Loucy (cell line): ENCODE measurements at regions not wholly inside any gene's neighbourhood (a gene's known extent, or its start where the extent isn't known, plus 50 kb on each side); places are given as distances from the start of the nearest gene placed in this dataset.

ENCODE experiments used
- H2AFZ ChIP-seq: fragments of 200-600 bp; sonication (generic); 2 replicates; pipeline ENCODE4 v1.6.0; 2016; ENCODE audit warnings: antibody characterized with exemption, mild to moderate bottlenecking, low read length, moderate library complexity
- H3F3A ChIP-seq: fragments of 200-600 bp; 2 replicates; pipeline ENCODE4 v1.6.0; 2016; ENCODE audit warnings: antibody characterized with exemption, low read depth, mild to moderate bottlenecking
- H3K27me3 ChIP-seq: fragments of 200-600 bp; sonication (generic); 2 replicates; pipeline ENCODE4 v1.6.1; 2014; ENCODE audit warnings: low read length, mild to moderate bottlenecking; ENCODE audit not compliant: insufficient read depth, poor library complexity, severe bottlenecking
- H3K36me3 ChIP-seq: fragments of 200-600 bp; sonication (generic); 2 replicates; pipeline ENCODE4 v1.6.1; 2016; ENCODE audit warnings: low read length; ENCODE audit not compliant: insufficient read depth
- H3K4me1 ChIP-seq: fragments of 200-600 bp; sonication (generic); 2 replicates; pipeline ENCODE4 v1.5.1; 2014; ENCODE audit warnings: low read length, mild to moderate bottlenecking; ENCODE audit not compliant: insufficient read depth, poor library complexity, severe bottlenecking
- H3K4me2 ChIP-seq: fragments of 200-600 bp; sonication (generic); 2 replicates; pipeline ENCODE4 v1.6.0; 2014; ENCODE audit warnings: antibody characterized with exemption, low read length, low read depth, mild to moderate bottlenecking; ENCODE audit not compliant: poor library complexity, severe bottlenecking
- H3K4me3 ChIP-seq: fragments of 200-600 bp; sonication (generic); 2 replicates; pipeline ENCODE4 v1.5.1; 2014; ENCODE audit warnings: low read length, mild to moderate bottlenecking, mixed read lengths; ENCODE audit not compliant: poor library complexity, severe bottlenecking
- H3K79me2 ChIP-seq: fragments of 200-600 bp; sonication (generic); 2 replicates; pipeline ENCODE4 v1.6.1; 2014; ENCODE audit warnings: low read length; ENCODE audit not compliant: insufficient read depth
- H3K9ac ChIP-seq: fragments of 200-600 bp; sonication (generic); 2 replicates; pipeline ENCODE4 v1.6.0; 2014; ENCODE audit warnings: mild to moderate bottlenecking, low read depth, low read length, moderate library complexity; ENCODE audit not compliant: poor library complexity, severe bottlenecking
- H3K9me2 ChIP-seq: fragments of 200-600 bp; sonication (generic); replicated peaks from 2 replicates; pipeline ENCODE4 v1.6.1; 2016; ENCODE audit warnings: low read depth, low read length, mixed read lengths
- H3K9me3 ChIP-seq: fragments of 200-600 bp; sonication (generic); 2 replicates; pipeline ENCODE4 v1.6.1; 2014; ENCODE audit warnings: mild to moderate bottlenecking, antibody characterized with exemption, low read length, low read depth; ENCODE audit not compliant: insufficient read depth
- H4K20me1 ChIP-seq: fragments of 200-600 bp; sonication (generic); 2 replicates; pipeline ENCODE4 v1.6.0; 2014; ENCODE audit warnings: antibody characterized with exemption, low read length, mild to moderate bottlenecking; ENCODE audit not compliant: insufficient read depth, poor library complexity, severe bottlenecking
- EZH2phosphoT487 ChIP-seq: fragments of 200-600 bp; IDR thresholded peaks from 2 replicates; pipeline ENCODE4 v1.6.1; 2018; ENCODE audit warnings: antibody characterized with exemption, mild to moderate bottlenecking, moderate library complexity, borderline replicate concordance
- TF ChIP-seq, protein P1 (sequence below): fragments of 200-600 bp; sonication (generic); conservative IDR thresholded peaks from 2 replicates; pipeline ENCODE4 v1.5.1; 2014; ENCODE audit warnings: mild to moderate bottlenecking, antibody characterized with exemption, low read length

DNA sequence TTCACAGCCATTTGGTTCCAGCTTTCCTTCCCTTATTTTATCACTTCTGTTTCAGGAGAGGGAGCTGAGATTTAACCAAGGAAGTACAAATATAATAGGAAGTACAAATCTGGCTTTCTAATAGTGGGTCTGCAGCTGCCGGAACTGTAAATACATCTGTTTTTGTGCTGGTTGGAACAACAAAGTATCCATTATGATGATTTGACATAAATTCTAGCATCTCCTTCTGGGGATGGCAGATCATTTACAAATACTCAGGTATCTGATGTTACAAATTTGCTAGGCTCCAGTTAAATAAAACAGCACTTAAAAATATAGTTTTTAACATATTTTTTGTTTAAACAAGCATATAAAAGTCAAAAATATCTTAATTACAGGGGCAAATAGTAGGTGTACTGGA is 131.3 kb upstream of the SMIM21 start:
- Histone ChIP-seq H4K20me1 (no peaks in the 10 kb centered on the region), H2AFZ (no peak overlapping the region), H3K4me1 (no peaks in the 10 kb centered on the region), H3K9ac (no peak overlapping the region), H3K36me3 (no peaks in the 10 kb centered on the region), H3K27me3 (no peaks in the 10 kb centered on the region), H3K79me2 (no peaks in the 10 kb centered on the region), H3K4me2 (no peak overlapping the region), H3F3A (no peaks in the 10 kb centered on the region), H3K9me2 (no peaks in the 10 kb centered on the region), H3K4me3 (no peak overlapping the region), H3K9me3 (no peaks in the 10 kb centered on the region)
- TF ChIP-seq, protein P1, sequence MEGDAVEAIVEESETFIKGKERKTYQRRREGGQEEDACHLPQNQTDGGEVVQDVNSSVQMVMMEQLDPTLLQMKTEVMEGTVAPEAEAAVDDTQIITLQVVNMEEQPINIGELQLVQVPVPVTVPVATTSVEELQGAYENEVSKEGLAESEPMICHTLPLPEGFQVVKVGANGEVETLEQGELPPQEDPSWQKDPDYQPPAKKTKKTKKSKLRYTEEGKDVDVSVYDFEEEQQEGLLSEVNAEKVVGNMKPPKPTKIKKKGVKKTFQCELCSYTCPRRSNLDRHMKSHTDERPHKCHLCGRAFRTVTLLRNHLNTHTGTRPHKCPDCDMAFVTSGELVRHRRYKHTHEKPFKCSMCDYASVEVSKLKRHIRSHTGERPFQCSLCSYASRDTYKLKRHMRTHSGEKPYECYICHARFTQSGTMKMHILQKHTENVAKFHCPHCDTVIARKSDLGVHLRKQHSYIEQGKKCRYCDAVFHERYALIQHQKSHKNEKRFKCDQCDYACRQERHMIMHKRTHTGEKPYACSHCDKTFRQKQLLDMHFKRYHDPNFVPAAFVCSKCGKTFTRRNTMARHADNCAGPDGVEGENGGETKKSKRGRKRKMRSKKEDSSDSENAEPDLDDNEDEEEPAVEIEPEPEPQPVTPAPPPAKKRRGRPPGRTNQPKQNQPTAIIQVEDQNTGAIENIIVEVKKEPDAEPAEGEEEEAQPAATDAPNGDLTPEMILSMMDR: no peak
- TF ChIP-seq EZH2phosphoT487: no peak

DNA sequence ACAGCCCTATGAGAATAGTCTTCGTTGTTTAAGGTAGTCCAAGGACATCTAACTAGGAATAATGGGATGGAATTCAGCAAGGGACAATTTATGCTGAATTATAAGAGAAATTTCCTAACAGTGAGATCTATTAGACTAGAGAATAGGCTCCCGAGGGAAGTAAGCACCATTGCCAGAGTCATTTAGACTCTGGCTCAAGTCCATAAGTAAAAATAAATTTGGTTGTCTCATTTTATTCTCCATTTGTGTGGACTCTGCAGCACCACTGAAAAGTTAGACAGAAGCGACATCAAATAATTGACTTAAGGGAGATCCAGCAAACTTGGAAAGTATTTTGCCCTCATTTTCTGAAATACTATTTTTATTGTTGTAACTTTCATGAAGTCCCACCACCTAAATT is 129.3 kb upstream of the SMIM21 start:
- Histone ChIP-seq H2AFZ (no peak overlapping the region), H3F3A (no peaks in the 10 kb centered on the region), H3K9me2 (no peaks in the 10 kb centered on the region), H3K36me3 (no peaks in the 10 kb centered on the region), H3K27me3 (no peaks in the 10 kb centered on the region), H3K79me2 (no peaks in the 10 kb centered on the region), H3K4me3 (no peak overlapping the region), H3K9ac (no peak overlapping the region), H4K20me1 (no peaks in the 10 kb centered on the region), H3K4me1 (no peaks in the 10 kb centered on the region), H3K9me3 (no peaks in the 10 kb centered on the region), H3K4me2 (no peak overlapping the region)
- TF ChIP-seq, protein P1: no peak
- no peak for TF ChIP-seq EZH2phosphoT487

DNA sequence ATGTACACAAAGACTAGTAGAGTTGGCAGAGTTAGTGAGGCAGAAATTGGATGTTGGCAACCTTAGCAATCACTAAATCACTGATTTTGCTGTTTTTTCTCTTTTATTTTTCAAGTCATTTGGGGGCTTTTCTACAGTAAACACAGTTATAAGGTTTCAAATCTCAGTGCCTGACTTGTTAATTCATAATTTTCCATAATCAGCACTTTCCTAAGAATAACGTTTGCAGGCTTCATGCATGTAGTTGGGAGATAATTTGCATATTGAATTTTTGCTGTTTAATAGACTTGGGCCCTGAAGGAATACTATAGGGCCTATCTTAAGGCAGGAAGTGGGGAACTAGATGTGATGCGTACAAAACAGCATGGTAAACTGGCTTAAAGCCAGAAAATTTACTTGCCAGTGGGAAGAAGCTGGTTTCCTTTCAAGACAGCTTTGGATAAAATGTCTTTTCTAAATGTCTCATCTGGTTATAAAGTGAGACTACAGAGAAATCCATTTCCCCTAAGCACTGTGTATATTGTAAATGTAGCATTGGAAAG is 127.2 kb upstream of the SMIM21 start:
- H3K4me1 ChIP-seq: no peaks in the 10 kb centered on the region
- H4K20me1 ChIP-seq: no peaks in the 10 kb centered on the region
- no peaks in the 10 kb centered on the region for H3K79me2 ChIP-seq
- H3K9ac ChIP-seq: no peak overlapping the region
- no peak overlapping the region for H2AFZ ChIP-seq
- no peaks in the 10 kb centered on the region for H3F3A ChIP-seq
- TF ChIP-seq, protein P1: no peak
- TF ChIP-seq EZH2phosphoT487: no peak
- H3K27me3 ChIP-seq: no peaks in the 10 kb centered on the region
- no peaks in the 10 kb centered on the region for H3K36me3 ChIP-seq
- no peaks in the 10 kb centered on the region for H3K9me3 ChIP-seq
- H3K4me3 ChIP-seq: no peak overlapping the region
- H3K4me2 ChIP-seq: no peak overlapping the region
- no peaks in the 10 kb centered on the region for H3K9me2 ChIP-seq
